ENCODE measurements at regions not wholly inside any gene's neighbourhood (a gene's known extent, or its start where the extent isn't known, plus 50 kb on each side); places are given as distances from the start of the nearest gene placed in this dataset.

DNA sequence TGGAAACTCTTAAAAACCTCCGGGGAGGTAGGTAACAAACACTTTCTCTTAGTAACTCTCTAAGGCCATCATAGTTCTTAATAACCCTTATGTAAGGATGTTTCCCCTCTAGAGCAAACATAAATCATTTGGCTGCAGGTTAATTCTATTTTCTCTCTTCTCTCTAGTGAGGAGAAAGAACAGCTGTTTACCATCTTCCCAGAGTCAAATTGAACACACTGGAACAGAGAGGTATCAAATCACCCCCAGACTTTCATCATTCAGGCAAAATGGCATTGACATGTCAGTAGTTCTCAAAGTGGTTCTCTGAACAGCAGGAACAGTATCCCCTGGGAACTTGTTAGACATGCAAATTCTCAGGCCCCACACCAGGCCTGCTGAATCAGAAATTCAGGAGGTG lies 240.7 kb downstream of the MEIS1 start:
- Mint-ChIP-seq H3K4me1 (ENCODE audit: insufficient read depth, unreplicated experiment) (no peaks in the 10 kb centered on the region), H3K27me3 (ENCODE audit: insufficient read depth, unreplicated experiment) (no peaks in the 10 kb centered on the region), H3K36me3 (ENCODE audit: insufficient read depth, unreplicated experiment) (no peaks in the 10 kb centered on the region), H3K4me3 (ENCODE audit: unreplicated experiment) (no peak overlapping the region), H3K9me3 (ENCODE audit: unreplicated experiment) (no peaks in the 10 kb centered on the region), H3K27ac (ENCODE audit: low read depth, unreplicated experiment) (no peak overlapping the region)
- intact Hi-C loops (cut with micrococcal nuclease), result no loop called here
- POLR2A ChIA-PET, result no interaction called here
- CTCF ChIA-PET, result no interaction called here
- TF ChIP-seq, protein P1, sequence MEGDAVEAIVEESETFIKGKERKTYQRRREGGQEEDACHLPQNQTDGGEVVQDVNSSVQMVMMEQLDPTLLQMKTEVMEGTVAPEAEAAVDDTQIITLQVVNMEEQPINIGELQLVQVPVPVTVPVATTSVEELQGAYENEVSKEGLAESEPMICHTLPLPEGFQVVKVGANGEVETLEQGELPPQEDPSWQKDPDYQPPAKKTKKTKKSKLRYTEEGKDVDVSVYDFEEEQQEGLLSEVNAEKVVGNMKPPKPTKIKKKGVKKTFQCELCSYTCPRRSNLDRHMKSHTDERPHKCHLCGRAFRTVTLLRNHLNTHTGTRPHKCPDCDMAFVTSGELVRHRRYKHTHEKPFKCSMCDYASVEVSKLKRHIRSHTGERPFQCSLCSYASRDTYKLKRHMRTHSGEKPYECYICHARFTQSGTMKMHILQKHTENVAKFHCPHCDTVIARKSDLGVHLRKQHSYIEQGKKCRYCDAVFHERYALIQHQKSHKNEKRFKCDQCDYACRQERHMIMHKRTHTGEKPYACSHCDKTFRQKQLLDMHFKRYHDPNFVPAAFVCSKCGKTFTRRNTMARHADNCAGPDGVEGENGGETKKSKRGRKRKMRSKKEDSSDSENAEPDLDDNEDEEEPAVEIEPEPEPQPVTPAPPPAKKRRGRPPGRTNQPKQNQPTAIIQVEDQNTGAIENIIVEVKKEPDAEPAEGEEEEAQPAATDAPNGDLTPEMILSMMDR (IDR thresholded peaks at IDR 0.05; ENCODE audit: unreplicated experiment), result no peak
- DNase-seq (ENCODE audit: unreplicated experiment), result no peak
- no TSS peak for BruUV-seq (replicated peaks)

DNA sequence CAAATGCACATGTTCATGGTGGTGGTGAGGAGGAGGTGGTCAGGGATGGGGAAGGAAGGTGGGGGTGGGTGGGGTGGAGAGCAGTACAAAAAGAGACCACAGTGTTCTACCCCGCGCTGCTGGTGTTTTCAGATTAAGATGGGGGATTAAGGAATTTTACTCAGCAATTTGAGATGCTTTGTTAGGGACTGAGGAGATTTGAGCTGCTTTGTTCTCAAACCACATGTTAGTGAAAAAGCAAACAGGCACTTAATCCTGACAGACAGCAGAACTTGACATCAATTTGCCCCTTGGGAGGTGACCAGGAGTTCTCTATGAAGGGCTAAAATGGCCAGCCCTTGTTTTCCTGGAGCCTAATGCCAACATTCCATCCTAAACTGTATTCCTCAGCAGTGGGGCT lies 244.5 kb downstream of the MEIS1 start:
- Mint-ChIP-seq H3K36me3 (ENCODE audit: insufficient read depth, unreplicated experiment) (no peaks in the 10 kb centered on the region), H3K4me1 (ENCODE audit: insufficient read depth, unreplicated experiment) (peaks cover 2% of the 10 kb centered on the region), H3K4me3 (ENCODE audit: unreplicated experiment) (no peak overlapping the region), H3K9me3 (ENCODE audit: unreplicated experiment) (no peaks in the 10 kb centered on the region), H3K27me3 (ENCODE audit: insufficient read depth, unreplicated experiment) (no peaks in the 10 kb centered on the region), H3K27ac (ENCODE audit: low read depth, unreplicated experiment) (no peak overlapping the region)
- DNase-seq (ENCODE audit: unreplicated experiment), result no peak
- intact Hi-C loops (cut with micrococcal nuclease), result no loop called here
- TF ChIP-seq, protein P1 (IDR thresholded peaks at IDR 0.05; ENCODE audit: unreplicated experiment), result no peak
- ChIA-PET POLR2A (no interaction called here), CTCF (no interaction called here)
- no TSS peak for BruUV-seq (replicated peaks)

DNA sequence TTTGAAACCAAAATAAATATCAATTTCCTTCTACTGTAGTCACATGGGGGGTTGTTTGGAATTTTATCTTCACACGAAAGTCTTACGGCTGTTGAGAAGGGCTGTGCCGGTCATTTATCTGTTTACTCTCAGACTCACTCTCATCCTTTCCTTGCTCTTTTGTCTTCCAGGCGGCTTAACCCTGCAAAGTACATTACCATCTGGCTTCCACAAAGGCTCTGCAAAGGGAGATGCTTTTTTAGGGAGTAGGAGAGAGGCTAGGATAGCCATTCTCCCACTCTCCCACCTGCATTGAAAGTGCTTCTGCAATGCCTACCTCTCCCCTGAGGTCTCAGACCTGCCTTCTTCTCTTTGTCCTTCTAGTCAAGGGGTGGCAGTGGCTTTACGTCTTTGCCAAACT lies 247.6 kb downstream of the MEIS1 start:
- POLR2A ChIA-PET, result interaction anchor here (0.6 to 0.7 kb wide), 2 partner anchors 115 to 1455 kb away, joined by 3 read pairs; partner anchors contain the start of gene ACTR2
- CTCF ChIA-PET, result interaction anchor here (0.7 kb wide), 1 partner anchor 142 kb away, joined by 3 read pairs; no protein-coding TSS in a partner anchor
- H3K9me3 Mint-ChIP-seq (ENCODE audit: unreplicated experiment), result no peaks in the 10 kb centered on the region
- H3K36me3 Mint-ChIP-seq (ENCODE audit: insufficient read depth, unreplicated experiment), result no peaks in the 10 kb centered on the region
- H3K4me1 Mint-ChIP-seq (ENCODE audit: insufficient read depth, unreplicated experiment), result peaks cover 13% of the 10 kb centered on the region
- DNase-seq (ENCODE audit: unreplicated experiment), result no peak
- no peak overlapping the region for H3K4me3 Mint-ChIP-seq (ENCODE audit: unreplicated experiment)
- BruUV-seq (replicated peaks), result no TSS peak
- H3K27me3 Mint-ChIP-seq (ENCODE audit: insufficient read depth, unreplicated experiment), result no peaks in the 10 kb centered on the region
- TF ChIP-seq, protein P1 (IDR thresholded peaks at IDR 0.05; ENCODE audit: unreplicated experiment), result no peak
- no peak overlapping the region for H3K27ac Mint-ChIP-seq (ENCODE audit: low read depth, unreplicated experiment)
- intact Hi-C loops (cut with micrococcal nuclease), result no loop called here

DNA sequence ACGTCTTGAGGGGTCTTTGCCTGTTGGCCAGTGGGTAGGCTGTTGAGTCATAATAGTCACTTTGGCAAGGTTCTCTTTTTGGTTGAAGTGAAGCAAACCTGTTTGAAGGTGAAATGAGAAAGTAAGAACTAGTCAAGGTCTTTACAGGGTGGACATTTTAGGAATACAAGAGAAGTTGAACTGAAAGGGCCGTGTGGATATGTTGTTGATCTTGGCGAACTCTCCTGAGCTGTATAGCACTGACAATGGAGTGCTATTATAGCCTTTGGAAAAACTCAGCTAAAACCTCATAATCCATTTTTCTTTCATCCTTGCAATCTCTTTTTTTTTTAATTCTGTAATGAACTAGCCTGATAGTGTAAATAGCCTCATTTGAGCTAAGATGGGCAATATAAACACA lies 248.1 kb downstream of the MEIS1 start:
- no peak overlapping the region for H3K4me3 Mint-ChIP-seq (ENCODE audit: unreplicated experiment)
- DNase-seq (ENCODE audit: unreplicated experiment), result no peak
- TF ChIP-seq, protein P1 (IDR thresholded peaks at IDR 0.05; ENCODE audit: unreplicated experiment), result no peak
- no peak overlapping the region for H3K27ac Mint-ChIP-seq (ENCODE audit: low read depth, unreplicated experiment)
- no peaks in the 10 kb centered on the region for H3K36me3 Mint-ChIP-seq (ENCODE audit: insufficient read depth, unreplicated experiment)
- ChIA-PET CTCF (interaction anchor here (0.7 kb wide), 1 partner anchor 142 kb away, joined by 3 read pairs; no protein-coding TSS in a partner anchor), POLR2A (interaction anchor here (0.6 kb wide), 1 partner anchor 114 kb away, joined by 3 read pairs; no protein-coding TSS in a partner anchor)
- no peaks in the 10 kb centered on the region for H3K27me3 Mint-ChIP-seq (ENCODE audit: insufficient read depth, unreplicated experiment)
- no TSS peak for BruUV-seq (replicated peaks)
- peaks cover 13% of the 10 kb centered on the region for H3K4me1 Mint-ChIP-seq (ENCODE audit: insufficient read depth, unreplicated experiment)
- intact Hi-C loops (cut with micrococcal nuclease), result no loop called here
- no peaks in the 10 kb centered on the region for H3K9me3 Mint-ChIP-seq (ENCODE audit: unreplicated experiment)

Measured in MCF 10A (cell line).